ENCODE measurements at regions not wholly inside any gene's neighbourhood (a gene's known extent, or its start where the extent isn't known, plus 50 kb on each side); places are given as distances from the start of the nearest gene placed in this dataset.

DNA sequence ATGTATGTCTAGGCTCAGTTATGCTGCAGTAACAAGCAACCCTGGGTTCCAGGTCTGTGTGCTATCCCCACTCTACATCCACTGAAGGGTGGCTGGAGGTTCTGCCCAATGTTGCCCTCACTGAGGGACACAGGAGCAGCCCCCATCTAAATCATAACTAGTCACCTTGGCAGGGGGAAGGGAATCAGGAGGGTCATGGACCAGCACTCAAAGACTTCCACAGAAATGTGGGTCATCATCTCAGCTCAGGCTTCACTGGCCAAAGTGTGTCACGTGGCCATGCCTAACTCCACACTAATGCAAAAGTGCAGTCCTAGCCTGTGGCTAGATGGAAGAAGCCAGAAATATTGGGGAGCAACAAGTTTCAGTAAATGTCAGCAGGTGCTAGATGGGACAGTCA lies 137.3 kb upstream of the ZNF507 start:
- TF ChIP-seq, protein P1, sequence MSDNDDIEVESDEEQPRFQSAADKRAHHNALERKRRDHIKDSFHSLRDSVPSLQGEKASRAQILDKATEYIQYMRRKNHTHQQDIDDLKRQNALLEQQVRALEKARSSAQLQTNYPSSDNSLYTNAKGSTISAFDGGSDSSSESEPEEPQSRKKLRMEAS (IDR thresholded peaks at IDR 0.05) = no peak
- TF ChIP-seq RAD21 (IDR thresholded peaks at IDR 0.05; ENCODE audit: low read depth) = no peak
- TF ChIP-seq, protein P2, sequence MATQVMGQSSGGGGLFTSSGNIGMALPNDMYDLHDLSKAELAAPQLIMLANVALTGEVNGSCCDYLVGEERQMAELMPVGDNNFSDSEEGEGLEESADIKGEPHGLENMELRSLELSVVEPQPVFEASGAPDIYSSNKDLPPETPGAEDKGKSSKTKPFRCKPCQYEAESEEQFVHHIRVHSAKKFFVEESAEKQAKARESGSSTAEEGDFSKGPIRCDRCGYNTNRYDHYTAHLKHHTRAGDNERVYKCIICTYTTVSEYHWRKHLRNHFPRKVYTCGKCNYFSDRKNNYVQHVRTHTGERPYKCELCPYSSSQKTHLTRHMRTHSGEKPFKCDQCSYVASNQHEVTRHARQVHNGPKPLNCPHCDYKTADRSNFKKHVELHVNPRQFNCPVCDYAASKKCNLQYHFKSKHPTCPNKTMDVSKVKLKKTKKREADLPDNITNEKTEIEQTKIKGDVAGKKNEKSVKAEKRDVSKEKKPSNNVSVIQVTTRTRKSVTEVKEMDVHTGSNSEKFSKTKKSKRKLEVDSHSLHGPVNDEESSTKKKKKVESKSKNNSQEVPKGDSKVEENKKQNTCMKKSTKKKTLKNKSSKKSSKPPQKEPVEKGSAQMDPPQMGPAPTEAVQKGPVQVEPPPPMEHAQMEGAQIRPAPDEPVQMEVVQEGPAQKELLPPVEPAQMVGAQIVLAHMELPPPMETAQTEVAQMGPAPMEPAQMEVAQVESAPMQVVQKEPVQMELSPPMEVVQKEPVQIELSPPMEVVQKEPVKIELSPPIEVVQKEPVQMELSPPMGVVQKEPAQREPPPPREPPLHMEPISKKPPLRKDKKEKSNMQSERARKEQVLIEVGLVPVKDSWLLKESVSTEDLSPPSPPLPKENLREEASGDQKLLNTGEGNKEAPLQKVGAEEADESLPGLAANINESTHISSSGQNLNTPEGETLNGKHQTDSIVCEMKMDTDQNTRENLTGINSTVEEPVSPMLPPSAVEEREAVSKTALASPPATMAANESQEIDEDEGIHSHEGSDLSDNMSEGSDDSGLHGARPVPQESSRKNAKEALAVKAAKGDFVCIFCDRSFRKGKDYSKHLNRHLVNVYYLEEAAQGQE (IDR thresholded peaks at IDR 0.05; ENCODE audit: low read depth) = no peak
- TF ChIP-seq EP300 (IDR thresholded peaks at IDR 0.05; ENCODE audit: borderline replicate concordance) = no peak
- no peak for TF ChIP-seq CREB1 (IDR thresholded peaks at IDR 0.05; ENCODE audit: low read depth)
- TF ChIP-seq TAF1 (IDR thresholded peaks at IDR 0.05; ENCODE audit: low read depth) = no peak
- TF ChIP-seq CEBPB (IDR thresholded peaks at IDR 0.05) = no peak
- TF ChIP-seq YY1 (IDR thresholded peaks at IDR 0.05; ENCODE audit: low read depth) = no peak
- no peak for TF ChIP-seq EGR1 (IDR thresholded peaks at IDR 0.05)
- no peak for TF ChIP-seq ZBTB7A (IDR thresholded peaks at IDR 0.05; ENCODE audit: low read depth)
- TF ChIP-seq TCF12 (IDR thresholded peaks at IDR 0.05; ENCODE audit: low read depth) = no peak
- TF ChIP-seq, protein P3, sequence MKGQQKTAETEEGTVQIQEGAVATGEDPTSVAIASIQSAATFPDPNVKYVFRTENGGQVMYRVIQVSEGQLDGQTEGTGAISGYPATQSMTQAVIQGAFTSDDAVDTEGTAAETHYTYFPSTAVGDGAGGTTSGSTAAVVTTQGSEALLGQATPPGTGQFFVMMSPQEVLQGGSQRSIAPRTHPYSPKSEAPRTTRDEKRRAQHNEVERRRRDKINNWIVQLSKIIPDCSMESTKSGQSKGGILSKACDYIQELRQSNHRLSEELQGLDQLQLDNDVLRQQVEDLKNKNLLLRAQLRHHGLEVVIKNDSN (IDR thresholded peaks at IDR 0.05) = no peak

All from Ishikawa (cell line).